Neural cell (in vitro differentiated cells): ENCODE measurements at regions not wholly inside any gene's neighbourhood (a gene's known extent, or its start where the extent isn't known, plus 50 kb on each side); places are given as distances from the start of the nearest gene placed in this dataset.

Source experiments
- H2AFZ ChIP-seq: fragments of 200-600, 300-800 bp; sonication (generic), shearing (Covaris generic); 2 replicates; pipeline ENCODE4 v1.6.0; 2014; ENCODE audit warnings: low read depth, mild to moderate bottlenecking, antibody characterized with exemption, low read length, moderate library complexity
- H3F3A ChIP-seq: fragments of 200-600 bp; shearing (Covaris generic); 2 replicates; pipeline ENCODE4 v1.6.1; 2016; ENCODE audit warnings: mild to moderate bottlenecking, moderate library complexity, mixed read lengths, antibody characterized with exemption, low read length; ENCODE audit not compliant: insufficient read depth, poor library complexity, severe bottlenecking
- H3K27ac ChIP-seq: fragments of 200-600, 300-800 bp; sonication (generic), shearing (Covaris generic); 2 replicates; pipeline ENCODE4 v1.5.1; 2014; ENCODE audit warnings: mild to moderate bottlenecking, low read length, moderate library complexity
- H3K27me3 ChIP-seq: fragments of 300-800, 200-600 bp; sonication (generic), shearing (Covaris generic); 2 replicates; pipeline ENCODE4 v1.6.0; 2014; ENCODE audit warnings: mild to moderate bottlenecking, low read depth, low read length, moderate library complexity; ENCODE audit not compliant: insufficient read depth
- H3K36me3 ChIP-seq: fragments of 300-800, 200-600 bp; sonication (generic), shearing (Covaris generic); 2 replicates; pipeline ENCODE4 v1.5.1; 2014; ENCODE audit warnings: mild to moderate bottlenecking, antibody characterized with exemption, low read length, moderate library complexity; ENCODE audit not compliant: insufficient read depth
- H3K4me2 ChIP-seq: fragments of 300-800, 200-600 bp; sonication (generic), shearing (Covaris generic); 2 replicates; pipeline ENCODE4 v1.6.0; 2014; ENCODE audit warnings: mild to moderate bottlenecking, low read length
- H3K4me3 ChIP-seq: fragments of 300-800, 200-600 bp; sonication (generic), shearing (Covaris generic); 2 replicates; pipeline ENCODE4 v1.5.1; 2014; ENCODE audit warnings: mild to moderate bottlenecking, low read length, moderate library complexity
- H3K79me2 ChIP-seq: fragments of 200-600 bp; shearing (Covaris generic); replicated peaks from 2 replicates; pipeline ENCODE4 v1.6.0; 2014; ENCODE audit warnings: mild to moderate bottlenecking, low read length, moderate library complexity; ENCODE audit not compliant: insufficient read depth
- H3K9ac ChIP-seq: fragments of 300-800, 200-600 bp; sonication (generic), shearing (Covaris generic); 2 replicates; pipeline ENCODE4 v1.6.1; 2016; ENCODE audit warnings: mild to moderate bottlenecking, low read length, mixed read lengths
- H3K9me2 ChIP-seq: fragments of 200-600 bp; shearing (Covaris generic); 2 replicates; pipeline ENCODE4 v1.6.1; 2016; ENCODE audit warnings: mild to moderate bottlenecking, low read length, mixed read lengths; ENCODE audit not compliant: insufficient read depth
- H3K9me3 ChIP-seq: fragments of 200-600, 300-800 bp; sonication (generic), shearing (Covaris generic); 2 replicates; pipeline ENCODE4 v1.6.1; 2016; ENCODE audit warnings: mild to moderate bottlenecking, mixed run types, low read length, moderate library complexity, mixed read lengths
- H4K20me1 ChIP-seq: fragments of 200-600 bp; shearing (Covaris generic); 2 replicates; pipeline ENCODE4 v1.6.1; 2016; ENCODE audit warnings: mild to moderate bottlenecking, mixed run types; ENCODE audit not compliant: insufficient read depth
- EP300 ChIP-seq: fragments of 450-650 bp; conservative IDR thresholded peaks from 2 replicates; pipeline ENCODE4 v1.6.1; 2014; ENCODE audit warnings: antibody characterized with exemption, mild to moderate bottlenecking, moderate library complexity; ENCODE audit not compliant: poor library complexity, severe bottlenecking
- EZH2 ChIP-seq: fragments of 200-600, 300-800 bp; shearing (Covaris generic), sonication (generic); IDR thresholded peaks from 2 replicates; pipeline ENCODE4 v1.6.1; 2014; ENCODE audit warnings: antibody characterized with exemption, low read length, borderline replicate concordance, mild to moderate bottlenecking; ENCODE audit not compliant: insufficient read depth, poor library complexity, severe bottlenecking
- MXI1 ChIP-seq: fragments of 450-650 bp; conservative IDR thresholded peaks from 2 replicates; pipeline ENCODE4 v1.6.1; 2014; ENCODE audit warnings: antibody characterized with exemption, mild to moderate bottlenecking; ENCODE audit not compliant: poor library complexity, severe bottlenecking
- POLR2AphosphoS5 ChIP-seq: IDR thresholded peaks from 2 replicates; pipeline ENCODE4 v1.6.1; 2012
- RAD21 ChIP-seq: fragments of 450-650 bp; conservative IDR thresholded peaks from 2 replicates; pipeline ENCODE4 v1.6.1; 2014; ENCODE audit warnings: antibody characterized with exemption, mild to moderate bottlenecking, moderate library complexity
- SMC3 ChIP-seq: fragments of 450-650 bp; conservative IDR thresholded peaks from 2 replicates; pipeline ENCODE4 v1.6.1; 2014; ENCODE audit warnings: antibody characterized with exemption, mild to moderate bottlenecking, moderate library complexity; ENCODE audit not compliant: poor library complexity
- TAF1 ChIP-seq: IDR thresholded peaks from 2 replicates; pipeline ENCODE4 v1.6.1; 2012; ENCODE audit warnings: low read depth
- TF ChIP-seq, protein P1 (sequence below): IDR thresholded peaks from 2 replicates; pipeline ENCODE4 v1.6.1; 2012; ENCODE audit warnings: borderline replicate concordance
- TF ChIP-seq, protein P2 (sequence below): fragments of 450-650 bp; IDR thresholded peaks from 2 replicates; pipeline ENCODE4 v1.5.1; 2014; ENCODE audit warnings: antibody characterized with exemption, mild to moderate bottlenecking, moderate library complexity; ENCODE audit not compliant: poor library complexity, severe bottlenecking

DNA sequence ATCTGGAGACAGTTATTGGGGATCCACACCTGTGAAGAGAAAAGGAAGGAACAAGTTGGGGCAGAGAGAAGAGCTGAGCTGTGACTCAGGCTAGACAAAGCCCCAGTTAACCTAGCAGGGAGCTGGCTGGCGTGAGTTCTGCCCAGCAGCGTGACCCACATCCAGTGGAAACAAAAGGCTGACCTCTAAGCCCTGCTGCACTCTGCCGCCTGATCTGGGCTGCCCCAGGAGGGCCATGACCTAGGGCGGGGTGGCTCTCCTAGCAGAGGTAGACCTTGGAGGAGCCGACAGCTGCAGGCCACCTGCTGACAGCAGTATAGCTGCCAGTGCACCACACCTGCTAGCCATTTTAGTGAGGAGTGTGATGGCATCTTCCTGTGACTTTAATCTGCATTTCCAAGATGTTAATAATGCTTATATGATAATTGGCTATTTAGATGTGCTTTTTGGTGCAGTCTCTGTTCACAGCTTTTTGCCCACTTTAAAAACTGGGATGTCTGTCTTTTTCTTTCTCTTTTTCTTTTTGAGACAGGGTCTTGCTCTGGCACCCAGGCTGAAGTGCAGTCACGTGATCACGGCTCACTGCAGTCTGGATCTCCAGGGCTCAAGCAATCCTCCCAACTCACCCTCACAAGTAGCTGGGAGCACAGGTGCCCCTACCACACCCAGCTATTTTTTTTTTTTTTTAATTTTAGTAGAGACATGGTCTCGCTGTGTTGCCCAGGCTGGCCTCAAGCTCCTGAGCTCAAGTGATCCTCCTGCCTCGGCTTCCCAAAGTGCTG, 78.1 kb downstream of the LSM3 start:
- H3F3A ChIP-seq: no peaks in the 10 kb centered on the region
- H3K4me3 ChIP-seq: no peak overlapping the region
- H2AFZ ChIP-seq: no peak overlapping the region
- H3K27ac ChIP-seq: no peak overlapping the region
- H3K27me3 ChIP-seq: no peaks in the 10 kb centered on the region
- no peaks in the 10 kb centered on the region for H3K9me2 ChIP-seq
- H3K9me3 ChIP-seq: no peaks in the 10 kb centered on the region
- H3K9ac ChIP-seq: no peak overlapping the region
- no peaks in the 10 kb centered on the region for H3K36me3 ChIP-seq
- H3K79me2 ChIP-seq: no peaks in the 10 kb centered on the region
- TF ChIP-seq SMC3 (no peak), RAD21 (no peak), TAF1 (no peak)
- H3K4me2 ChIP-seq: no peak overlapping the region
- no peaks in the 10 kb centered on the region for H4K20me1 ChIP-seq

DNA sequence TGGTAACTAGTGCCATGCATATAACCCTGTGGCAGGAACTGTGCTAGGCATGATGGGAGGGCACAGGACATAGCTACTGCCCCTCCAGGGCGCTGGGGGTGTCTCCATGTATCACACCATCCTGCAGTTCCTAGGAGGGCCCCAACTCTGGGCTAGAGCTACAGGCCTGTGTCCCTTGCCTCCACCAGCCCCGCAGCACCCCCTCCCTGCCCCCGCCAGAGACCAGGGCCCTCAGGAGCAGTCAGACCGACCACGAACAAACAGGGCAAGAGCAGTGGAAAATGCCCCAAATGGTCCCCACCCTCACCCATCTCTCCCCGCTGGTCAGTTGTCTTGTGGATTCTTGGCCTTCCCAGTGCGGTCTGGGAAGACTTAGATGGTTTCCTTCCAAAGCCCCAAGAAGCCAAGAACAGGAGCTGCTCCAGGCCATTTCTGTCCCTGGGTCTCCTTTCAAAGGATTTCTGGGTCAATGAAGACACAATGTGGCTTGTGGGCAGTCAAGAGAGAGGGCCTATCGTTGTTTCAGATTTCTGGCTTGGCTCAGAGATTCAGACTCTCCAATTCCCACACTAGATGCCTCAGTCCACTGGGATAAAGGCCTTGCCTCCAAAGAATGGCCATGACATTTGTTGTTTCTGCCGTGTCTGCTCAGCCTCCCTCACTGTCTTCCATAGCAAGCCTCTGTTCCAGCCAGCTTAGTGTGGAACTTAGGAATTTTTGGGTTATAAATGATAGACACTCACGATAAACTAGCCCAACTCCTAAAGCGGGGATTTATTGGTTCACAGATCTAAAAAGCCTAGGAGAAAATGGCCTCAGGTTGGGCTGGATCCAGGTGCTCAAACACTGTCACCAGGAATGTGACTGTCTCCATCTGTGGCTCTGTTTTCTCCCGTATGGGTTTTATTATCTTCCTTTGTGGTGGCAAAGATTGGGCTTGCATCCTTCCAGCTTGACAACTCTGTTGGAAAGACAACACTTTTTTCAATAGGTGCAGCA, 80.6 kb downstream of the LSM3 start:
- Histone ChIP-seq H4K20me1 (no peaks in the 10 kb centered on the region), H3F3A (no peaks in the 10 kb centered on the region), H2AFZ (no peak overlapping the region), H3K36me3 (no peaks in the 10 kb centered on the region), H3K4me2 (no peak overlapping the region), H3K79me2 (no peaks in the 10 kb centered on the region), H3K27me3 (no peaks in the 10 kb centered on the region), H3K9ac (no peak overlapping the region), H3K9me2 (no peaks in the 10 kb centered on the region), H3K27ac (no peak overlapping the region), H3K9me3 (no peaks in the 10 kb centered on the region), H3K4me3 (no peak overlapping the region)
- TF ChIP-seq MXI1 (no peak), SMC3 (no peak), EZH2 (no peak), RAD21 (no peak), TAF1 (no peak), POLR2AphosphoS5 (no peak), EP300 (no peak)
- TF ChIP-seq, protein P1, sequence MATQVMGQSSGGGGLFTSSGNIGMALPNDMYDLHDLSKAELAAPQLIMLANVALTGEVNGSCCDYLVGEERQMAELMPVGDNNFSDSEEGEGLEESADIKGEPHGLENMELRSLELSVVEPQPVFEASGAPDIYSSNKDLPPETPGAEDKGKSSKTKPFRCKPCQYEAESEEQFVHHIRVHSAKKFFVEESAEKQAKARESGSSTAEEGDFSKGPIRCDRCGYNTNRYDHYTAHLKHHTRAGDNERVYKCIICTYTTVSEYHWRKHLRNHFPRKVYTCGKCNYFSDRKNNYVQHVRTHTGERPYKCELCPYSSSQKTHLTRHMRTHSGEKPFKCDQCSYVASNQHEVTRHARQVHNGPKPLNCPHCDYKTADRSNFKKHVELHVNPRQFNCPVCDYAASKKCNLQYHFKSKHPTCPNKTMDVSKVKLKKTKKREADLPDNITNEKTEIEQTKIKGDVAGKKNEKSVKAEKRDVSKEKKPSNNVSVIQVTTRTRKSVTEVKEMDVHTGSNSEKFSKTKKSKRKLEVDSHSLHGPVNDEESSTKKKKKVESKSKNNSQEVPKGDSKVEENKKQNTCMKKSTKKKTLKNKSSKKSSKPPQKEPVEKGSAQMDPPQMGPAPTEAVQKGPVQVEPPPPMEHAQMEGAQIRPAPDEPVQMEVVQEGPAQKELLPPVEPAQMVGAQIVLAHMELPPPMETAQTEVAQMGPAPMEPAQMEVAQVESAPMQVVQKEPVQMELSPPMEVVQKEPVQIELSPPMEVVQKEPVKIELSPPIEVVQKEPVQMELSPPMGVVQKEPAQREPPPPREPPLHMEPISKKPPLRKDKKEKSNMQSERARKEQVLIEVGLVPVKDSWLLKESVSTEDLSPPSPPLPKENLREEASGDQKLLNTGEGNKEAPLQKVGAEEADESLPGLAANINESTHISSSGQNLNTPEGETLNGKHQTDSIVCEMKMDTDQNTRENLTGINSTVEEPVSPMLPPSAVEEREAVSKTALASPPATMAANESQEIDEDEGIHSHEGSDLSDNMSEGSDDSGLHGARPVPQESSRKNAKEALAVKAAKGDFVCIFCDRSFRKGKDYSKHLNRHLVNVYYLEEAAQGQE: no peak
- TF ChIP-seq, protein P2, sequence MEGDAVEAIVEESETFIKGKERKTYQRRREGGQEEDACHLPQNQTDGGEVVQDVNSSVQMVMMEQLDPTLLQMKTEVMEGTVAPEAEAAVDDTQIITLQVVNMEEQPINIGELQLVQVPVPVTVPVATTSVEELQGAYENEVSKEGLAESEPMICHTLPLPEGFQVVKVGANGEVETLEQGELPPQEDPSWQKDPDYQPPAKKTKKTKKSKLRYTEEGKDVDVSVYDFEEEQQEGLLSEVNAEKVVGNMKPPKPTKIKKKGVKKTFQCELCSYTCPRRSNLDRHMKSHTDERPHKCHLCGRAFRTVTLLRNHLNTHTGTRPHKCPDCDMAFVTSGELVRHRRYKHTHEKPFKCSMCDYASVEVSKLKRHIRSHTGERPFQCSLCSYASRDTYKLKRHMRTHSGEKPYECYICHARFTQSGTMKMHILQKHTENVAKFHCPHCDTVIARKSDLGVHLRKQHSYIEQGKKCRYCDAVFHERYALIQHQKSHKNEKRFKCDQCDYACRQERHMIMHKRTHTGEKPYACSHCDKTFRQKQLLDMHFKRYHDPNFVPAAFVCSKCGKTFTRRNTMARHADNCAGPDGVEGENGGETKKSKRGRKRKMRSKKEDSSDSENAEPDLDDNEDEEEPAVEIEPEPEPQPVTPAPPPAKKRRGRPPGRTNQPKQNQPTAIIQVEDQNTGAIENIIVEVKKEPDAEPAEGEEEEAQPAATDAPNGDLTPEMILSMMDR: no peak
